AG04450 (cell line): ENCODE measurements at regions not wholly inside any gene's neighbourhood (a gene's known extent, or its start where the extent isn't known, plus 50 kb on each side); places are given as distances from the start of the nearest gene placed in this dataset.

Source experiments
- CTCF ChIA-PET: fragments of 300-600, 350-600 bp; formaldehyde crosslinking; extraction: SDS; loops from one replicate; lab custom pipeline; 2022; ENCODE audit warnings: antibody characterized with exemption, inconsistent platforms; lab: Charles Lee
- POLR2A ChIA-PET: fragments of 350-600 bp; formaldehyde crosslinking; extraction: SDS; loops from one replicate; lab custom pipeline; 2021; ENCODE audit warnings: antibody characterized with exemption, inconsistent platforms; lab: Yijun Ruan, JAX
- DNase-seq: peaks from one replicate; pipeline ENCODE4 v3.0.0-alpha.2; 2011; ENCODE audit warnings: low read depth, low spot score
- H3K27ac ChIP-seq: one replicate; pipeline ENCODE4 v1.5.1; 2012; ENCODE audit warnings: low read depth, low read length, control low read depth
- H3K27me3 ChIP-seq: one replicate; pipeline ENCODE4 v1.6.0; 2012; ENCODE audit warnings: low read length; ENCODE audit not compliant: control insufficient read depth, insufficient read depth
- H3K4me3 ChIP-seq: 2 replicates; pipeline ENCODE4 v1.5.1; 2011; ENCODE audit warnings: mild to moderate bottlenecking, low read depth, low read length, control low read depth
- H3K9me3 ChIP-seq: 2 replicates; pipeline ENCODE4 v1.5.1; 2012; ENCODE audit warnings: low read length; ENCODE audit not compliant: control insufficient read depth, insufficient read depth
- TF ChIP-seq, protein P1 (sequence below): IDR thresholded peaks from 2 replicates; pipeline ENCODE4 v1.5.1; 2011; ENCODE audit warnings: low read depth, low read length, control low read depth, inconsistent platforms

DNA sequence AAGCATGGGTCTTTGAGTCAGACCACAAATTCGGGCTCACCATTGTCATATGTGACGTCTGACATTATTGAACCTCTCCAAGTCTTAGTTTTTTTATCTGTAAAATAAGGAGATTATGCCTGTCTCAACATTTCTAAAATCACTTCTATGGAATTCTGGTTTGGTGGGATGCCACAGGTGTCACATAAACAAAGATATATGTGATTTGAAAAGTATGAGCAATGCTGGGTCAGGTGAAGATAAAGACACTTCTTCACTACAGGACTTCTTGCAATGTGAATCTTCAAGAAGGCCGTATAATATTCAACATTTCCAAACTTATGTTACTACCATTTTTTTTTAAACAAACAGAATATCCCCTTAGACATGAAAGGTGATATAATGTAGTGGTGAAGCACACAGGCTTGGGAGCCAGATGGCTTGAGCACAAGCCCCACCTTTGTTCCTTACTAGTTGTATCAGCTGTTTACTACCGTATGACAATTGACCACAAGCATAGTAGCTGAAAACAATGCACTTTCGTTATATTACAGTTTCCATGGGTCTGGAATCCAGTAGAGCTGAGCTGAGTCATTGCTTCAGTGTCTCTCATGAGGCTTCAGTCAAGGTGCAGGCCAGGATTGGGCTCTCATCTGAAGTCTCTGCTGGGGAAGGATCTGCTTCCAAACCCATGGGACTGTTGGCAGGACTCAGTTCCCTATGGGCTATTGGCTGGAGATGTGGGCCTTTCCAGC lies 87.7 kb downstream of the UTP18 start:
- Histone ChIP-seq H3K9me3 (no peaks in the 10 kb centered on the region), H3K27me3 (peaks cover 2% of the 10 kb centered on the region), H3K4me3 (no peak overlapping the region), H3K27ac (no peak overlapping the region)
- no peak for DNase-seq
- ChIA-PET CTCF (no interaction called here), POLR2A (no interaction called here)
- TF ChIP-seq, protein P1, sequence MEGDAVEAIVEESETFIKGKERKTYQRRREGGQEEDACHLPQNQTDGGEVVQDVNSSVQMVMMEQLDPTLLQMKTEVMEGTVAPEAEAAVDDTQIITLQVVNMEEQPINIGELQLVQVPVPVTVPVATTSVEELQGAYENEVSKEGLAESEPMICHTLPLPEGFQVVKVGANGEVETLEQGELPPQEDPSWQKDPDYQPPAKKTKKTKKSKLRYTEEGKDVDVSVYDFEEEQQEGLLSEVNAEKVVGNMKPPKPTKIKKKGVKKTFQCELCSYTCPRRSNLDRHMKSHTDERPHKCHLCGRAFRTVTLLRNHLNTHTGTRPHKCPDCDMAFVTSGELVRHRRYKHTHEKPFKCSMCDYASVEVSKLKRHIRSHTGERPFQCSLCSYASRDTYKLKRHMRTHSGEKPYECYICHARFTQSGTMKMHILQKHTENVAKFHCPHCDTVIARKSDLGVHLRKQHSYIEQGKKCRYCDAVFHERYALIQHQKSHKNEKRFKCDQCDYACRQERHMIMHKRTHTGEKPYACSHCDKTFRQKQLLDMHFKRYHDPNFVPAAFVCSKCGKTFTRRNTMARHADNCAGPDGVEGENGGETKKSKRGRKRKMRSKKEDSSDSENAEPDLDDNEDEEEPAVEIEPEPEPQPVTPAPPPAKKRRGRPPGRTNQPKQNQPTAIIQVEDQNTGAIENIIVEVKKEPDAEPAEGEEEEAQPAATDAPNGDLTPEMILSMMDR = no peak

DNA sequence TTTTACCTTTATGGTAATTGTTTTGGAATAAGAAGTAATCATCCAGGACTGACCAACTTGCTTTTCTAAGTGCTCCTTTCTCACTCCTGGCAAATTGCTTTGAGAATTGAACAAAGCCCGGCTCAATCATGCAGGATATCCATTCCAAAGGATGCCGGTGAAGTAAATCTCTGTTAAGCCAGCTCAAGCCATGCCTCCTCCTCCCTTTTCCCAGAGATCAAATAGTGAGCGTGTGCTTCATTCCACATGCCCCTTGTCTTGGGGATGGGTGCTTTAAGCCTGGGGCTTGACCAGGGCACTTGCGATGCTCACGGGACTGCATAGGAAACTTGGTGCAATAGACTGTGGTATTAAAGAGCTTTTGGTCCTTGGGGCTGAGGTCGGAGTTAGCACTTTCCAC lies 90.7 kb downstream of the UTP18 start:
- Histone ChIP-seq H3K9me3 (no peaks in the 10 kb centered on the region), H3K27ac (no peak overlapping the region), H3K4me3 (no peak overlapping the region), H3K27me3 (peaks cover 5% of the 10 kb centered on the region)
- POLR2A ChIA-PET = no interaction called here
- no peak for DNase-seq
- TF ChIP-seq, protein P1 = no peak
- CTCF ChIA-PET = no interaction called here

DNA sequence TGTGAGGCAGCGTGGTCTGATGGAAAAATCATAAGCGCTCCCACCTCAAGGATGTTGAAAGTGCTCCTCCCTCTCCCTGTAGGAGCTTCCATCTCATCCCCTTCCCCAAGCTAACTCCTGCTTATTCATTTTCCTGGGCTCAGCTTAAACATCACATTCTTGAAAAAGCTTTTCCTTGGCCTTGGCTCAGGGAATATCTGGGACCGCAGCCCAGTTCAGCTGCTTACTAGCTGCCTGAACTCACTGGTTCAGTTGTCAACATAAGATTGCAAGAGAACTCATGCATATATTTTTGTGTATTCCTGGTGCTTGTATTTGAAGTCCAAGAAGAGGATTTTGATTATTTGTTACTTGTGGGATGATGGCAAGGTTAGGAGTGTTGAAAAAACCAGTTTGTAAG lies 91.5 kb downstream of the UTP18 start:
- ChIA-PET POLR2A (no interaction called here), CTCF (no interaction called here)
- Histone ChIP-seq H3K4me3 (no peak overlapping the region), H3K27ac (no peak overlapping the region), H3K9me3 (no peaks in the 10 kb centered on the region), H3K27me3 (peaks cover 5% of the 10 kb centered on the region)
- DNase-seq = no peak
- TF ChIP-seq, protein P1 = no peak

DNA sequence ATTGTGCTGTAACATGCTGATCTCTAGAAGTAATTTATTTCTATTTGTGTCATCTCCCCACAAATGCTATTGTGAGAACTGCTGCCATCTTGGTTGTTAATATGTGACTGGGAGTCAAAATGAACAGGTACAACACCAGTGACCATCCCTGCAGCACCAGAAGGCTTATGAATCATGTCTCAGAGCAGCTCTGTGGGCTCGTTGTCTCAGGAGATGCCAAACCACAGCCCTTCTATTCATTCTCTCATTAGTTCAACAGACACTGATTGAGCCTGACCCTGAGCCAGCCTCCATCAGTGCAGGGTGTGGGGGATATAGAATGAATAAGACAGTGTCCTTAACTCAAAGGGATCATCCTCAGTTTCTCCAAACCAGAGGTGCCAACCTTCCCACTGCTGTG lies 92.5 kb downstream of the UTP18 start:
- H3K4me3 ChIP-seq = no peak overlapping the region
- H3K27ac ChIP-seq = no peak overlapping the region
- TF ChIP-seq, protein P1 = no peak
- CTCF ChIA-PET = no interaction called here
- H3K27me3 ChIP-seq = peaks cover 5% of the 10 kb centered on the region
- POLR2A ChIA-PET = no interaction called here
- no peaks in the 10 kb centered on the region for H3K9me3 ChIP-seq
- DNase-seq = no peak

DNA sequence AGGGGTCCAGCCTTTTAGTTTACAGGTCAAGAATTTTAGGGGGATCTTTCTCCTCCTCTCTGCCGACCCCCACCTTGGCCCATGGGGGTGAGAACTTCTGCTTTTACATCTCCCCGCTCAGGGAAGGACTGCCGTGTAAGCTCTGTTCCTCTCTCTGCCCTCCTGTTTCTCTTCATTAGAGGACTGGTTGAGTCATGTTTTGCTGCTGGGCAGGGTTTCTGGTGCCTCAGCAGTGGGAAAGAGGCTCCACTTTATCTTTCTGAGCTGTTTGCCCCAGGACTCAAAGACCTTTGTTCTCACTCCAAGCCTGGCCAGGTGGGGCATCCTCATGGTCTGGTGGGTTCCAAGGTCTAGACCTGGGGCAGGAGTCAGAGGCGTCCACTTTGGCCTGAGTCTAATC lies 93.0 kb downstream of the UTP18 start:
- peaks cover 5% of the 10 kb centered on the region for H3K27me3 ChIP-seq
- TF ChIP-seq, protein P1 = no peak
- no peak overlapping the region for H3K27ac ChIP-seq
- DNase-seq = no peak
- CTCF ChIA-PET = no interaction called here
- no peak overlapping the region for H3K4me3 ChIP-seq
- POLR2A ChIA-PET = no interaction called here
- no peaks in the 10 kb centered on the region for H3K9me3 ChIP-seq
